ENCODE measurements at regions not wholly inside any gene's neighbourhood (a gene's known extent, or its start where the extent isn't known, plus 50 kb on each side); places are given as distances from the start of the nearest gene placed in this dataset.

DNA sequence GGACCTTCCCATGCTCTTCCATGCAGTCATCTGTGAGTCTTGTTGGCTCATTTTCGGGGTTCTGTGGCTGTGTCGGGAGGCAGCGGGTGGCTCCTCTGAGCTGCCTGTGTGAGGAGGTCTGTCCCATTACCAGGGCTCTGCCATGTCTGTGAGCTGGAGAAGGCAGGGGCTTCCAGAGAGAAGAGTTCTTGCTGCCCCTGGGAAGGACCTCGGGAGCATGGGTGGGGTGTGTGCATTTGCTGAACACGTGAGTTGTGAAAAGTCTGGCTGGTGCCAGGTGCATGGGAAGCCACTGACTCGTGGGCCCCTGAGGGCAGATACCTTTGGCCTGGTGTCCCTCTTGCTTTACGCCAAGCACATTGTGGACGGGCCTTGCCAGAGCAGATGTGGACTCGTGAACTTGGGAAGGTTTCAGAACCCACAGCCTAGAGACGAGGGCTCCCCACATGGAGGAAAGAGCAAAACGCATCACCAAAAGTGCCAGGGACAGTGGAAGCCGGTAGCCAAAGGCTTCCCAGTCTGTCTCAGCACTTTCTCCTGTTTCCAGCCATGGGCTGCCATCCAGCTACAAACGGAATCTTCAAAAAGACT, 1324.5 kb downstream of the BRD1 start:
- H3K4me3 ChIP-seq (replicated peaks in 1 of 2; ENCODE audit: low read depth in 1 of 2, low read length in 2 of 2), result no peak overlapping the region
- no peaks in the 10 kb centered on the region for H3K36me3 ChIP-seq (ENCODE audit: control insufficient read depth in 1 of 2, insufficient read depth in 2 of 2, low read length in 2 of 2)
- H3K9me2 ChIP-seq (ENCODE audit: insufficient read depth), result no peaks in the 10 kb centered on the region
- RAD21 ChIA-PET (ENCODE audit: low non-redundant PET in 1 of 2, low total read pairs in 2 of 2, uncharacterized antibody in 2 of 2, unreplicated experiment in 2 of 2), result no interaction called here
- no peaks in the 10 kb centered on the region for H3K27me3 ChIP-seq (ENCODE audit: insufficient read depth, low read length)
- no peak overlapping the region for H3K9ac ChIP-seq (ENCODE audit: low read length)
- no peak overlapping the region for H3K4me2 ChIP-seq (ENCODE audit: low read length)
- no peaks in the 10 kb centered on the region for H3K79me2 ChIP-seq (ENCODE audit: insufficient read depth, low read length)
- POLR2A ChIA-PET, result no interaction called here
- H4K20me1 ChIP-seq (ENCODE audit: insufficient read depth), result no peaks in the 10 kb centered on the region
- intact Hi-C loops (cut with micrococcal nuclease), result no loop called here
- H3K27ac ChIP-seq (ENCODE audit: low read depth, low read length), result no peak overlapping the region
- no peak overlapping the region for H2AFZ ChIP-seq (ENCODE audit: low read depth, low read length, poor library complexity, severe bottlenecking)
- TF ChIP-seq, protein P1, sequence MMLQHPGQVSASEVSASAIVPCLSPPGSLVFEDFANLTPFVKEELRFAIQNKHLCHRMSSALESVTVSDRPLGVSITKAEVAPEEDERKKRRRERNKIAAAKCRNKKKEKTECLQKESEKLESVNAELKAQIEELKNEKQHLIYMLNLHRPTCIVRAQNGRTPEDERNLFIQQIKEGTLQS (IDR thresholded peaks at IDR 0.05), result no peak
- TF ChIP-seq POLR2AphosphoS5 (IDR thresholded peaks at IDR 0.05; ENCODE audit: low read depth, low read length) (no peak), ZNF274 (IDR thresholded peaks at IDR 0.05; ENCODE audit: low read depth, low read length) (no peak), CBX3 (IDR thresholded peaks at IDR 0.05; ENCODE audit: low read depth) (no peak), RAD21 (IDR thresholded peaks at IDR 0.05; ENCODE audit: low read depth) (no peak), EZH2 (IDR thresholded peaks at IDR 0.05) (no peak), SP1 (IDR thresholded peaks at IDR 0.05; ENCODE audit: low read depth) (no peak), JUND (IDR thresholded peaks at IDR 0.05) (no peak), YY1 (IDR thresholded peaks at IDR 0.05; ENCODE audit: extremely low read depth, insufficient replicate concordance, low read depth, low read length) (no peak), TCF7L2 (IDR thresholded peaks at IDR 0.05; ENCODE audit: borderline replicate concordance, extremely low read depth, insufficient read depth, insufficient read length) (no peak), FOSL1 (IDR thresholded peaks at IDR 0.05; ENCODE audit: low read depth) (no peak), MAX (IDR thresholded peaks at IDR 0.05) (no peak), ZFX (IDR thresholded peaks at IDR 0.05) (no peak)
- TF ChIP-seq, protein P2, sequence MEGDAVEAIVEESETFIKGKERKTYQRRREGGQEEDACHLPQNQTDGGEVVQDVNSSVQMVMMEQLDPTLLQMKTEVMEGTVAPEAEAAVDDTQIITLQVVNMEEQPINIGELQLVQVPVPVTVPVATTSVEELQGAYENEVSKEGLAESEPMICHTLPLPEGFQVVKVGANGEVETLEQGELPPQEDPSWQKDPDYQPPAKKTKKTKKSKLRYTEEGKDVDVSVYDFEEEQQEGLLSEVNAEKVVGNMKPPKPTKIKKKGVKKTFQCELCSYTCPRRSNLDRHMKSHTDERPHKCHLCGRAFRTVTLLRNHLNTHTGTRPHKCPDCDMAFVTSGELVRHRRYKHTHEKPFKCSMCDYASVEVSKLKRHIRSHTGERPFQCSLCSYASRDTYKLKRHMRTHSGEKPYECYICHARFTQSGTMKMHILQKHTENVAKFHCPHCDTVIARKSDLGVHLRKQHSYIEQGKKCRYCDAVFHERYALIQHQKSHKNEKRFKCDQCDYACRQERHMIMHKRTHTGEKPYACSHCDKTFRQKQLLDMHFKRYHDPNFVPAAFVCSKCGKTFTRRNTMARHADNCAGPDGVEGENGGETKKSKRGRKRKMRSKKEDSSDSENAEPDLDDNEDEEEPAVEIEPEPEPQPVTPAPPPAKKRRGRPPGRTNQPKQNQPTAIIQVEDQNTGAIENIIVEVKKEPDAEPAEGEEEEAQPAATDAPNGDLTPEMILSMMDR (IDR thresholded peaks at IDR 0.05 in 2 of 3, conservative IDR thresholded peaks at IDR 0.05 in 1 of 3; ENCODE audit: borderline replicate concordance in 1 of 3, insufficient read depth in 1 of 3, low read depth in 2 of 3, low read length in 2 of 3), result no peak
- no peaks in the 10 kb centered on the region for H3K4me1 ChIP-seq (ENCODE audit: control insufficient read depth in 1 of 2, insufficient read depth in 2 of 2, low read length in 2 of 2)
- ATAC-seq, result no peak
- BruUV-seq (replicated peaks), result no TSS peak
- no peaks in the 10 kb centered on the region for H3K9me3 ChIP-seq (ENCODE audit: control insufficient read depth in 1 of 2, insufficient read depth in 1 of 2, low read depth in 1 of 2, low read length in 2 of 2)
- DNase-seq (ENCODE audit: low read depth, low spot score), result no peak
- CTCF ChIA-PET, result no interaction called here
